MM.1S (cell line): ENCODE measurements at regions not wholly inside any gene's neighbourhood (a gene's known extent, or its start where the extent isn't known, plus 50 kb on each side); places are given as distances from the start of the nearest gene placed in this dataset.

Source experiments
- EZH2 ChIP-seq: fragments of 300-600 bp; sonication (generic); optimal IDR thresholded peaks from 2 replicates; pipeline ENCODE3; 2017; ENCODE audit warnings: low read depth, mild to moderate bottlenecking, antibody characterized with exemption, low read length, mixed read lengths
- EZH2phosphoT487 ChIP-seq: fragments of 300-600 bp; sonication (generic); IDR thresholded peaks from 2 replicates; pipeline ENCODE4 v1.6.1; 2018; ENCODE audit warnings: antibody characterized with exemption, low read length
- TF ChIP-seq, protein P1 (sequence below): fragments of 300-600 bp; sonication (generic); IDR thresholded peaks from 2 replicates; pipeline ENCODE4 v1.5.1; 2016; ENCODE audit warnings: antibody characterized with exemption, low read length, mixed read lengths

DNA sequence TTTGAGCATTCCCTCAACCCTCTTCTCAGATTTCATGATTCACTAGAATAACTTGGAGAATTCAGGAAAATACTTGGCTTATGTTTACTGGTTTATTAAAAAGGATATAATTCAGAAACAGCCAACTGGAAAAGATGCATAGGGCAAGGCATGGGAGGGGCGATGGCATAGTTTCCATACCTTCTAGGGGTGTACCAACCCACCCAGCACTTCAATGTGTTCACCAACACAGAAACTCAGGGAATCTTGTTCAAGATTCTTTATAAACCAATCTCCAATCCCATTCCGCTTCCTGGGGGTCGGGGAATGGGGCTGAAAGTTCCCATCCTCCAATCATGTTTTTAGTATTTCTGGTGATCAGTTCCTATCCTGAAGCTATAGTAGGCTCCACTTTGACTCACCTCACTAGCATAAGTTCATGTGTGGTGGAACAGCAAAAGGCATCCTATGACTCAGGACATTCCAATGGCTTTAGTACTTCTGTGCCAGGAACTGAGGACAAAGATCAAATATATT is 164.4 kb downstream of the SIM1 start:
- TF ChIP-seq, protein P1, sequence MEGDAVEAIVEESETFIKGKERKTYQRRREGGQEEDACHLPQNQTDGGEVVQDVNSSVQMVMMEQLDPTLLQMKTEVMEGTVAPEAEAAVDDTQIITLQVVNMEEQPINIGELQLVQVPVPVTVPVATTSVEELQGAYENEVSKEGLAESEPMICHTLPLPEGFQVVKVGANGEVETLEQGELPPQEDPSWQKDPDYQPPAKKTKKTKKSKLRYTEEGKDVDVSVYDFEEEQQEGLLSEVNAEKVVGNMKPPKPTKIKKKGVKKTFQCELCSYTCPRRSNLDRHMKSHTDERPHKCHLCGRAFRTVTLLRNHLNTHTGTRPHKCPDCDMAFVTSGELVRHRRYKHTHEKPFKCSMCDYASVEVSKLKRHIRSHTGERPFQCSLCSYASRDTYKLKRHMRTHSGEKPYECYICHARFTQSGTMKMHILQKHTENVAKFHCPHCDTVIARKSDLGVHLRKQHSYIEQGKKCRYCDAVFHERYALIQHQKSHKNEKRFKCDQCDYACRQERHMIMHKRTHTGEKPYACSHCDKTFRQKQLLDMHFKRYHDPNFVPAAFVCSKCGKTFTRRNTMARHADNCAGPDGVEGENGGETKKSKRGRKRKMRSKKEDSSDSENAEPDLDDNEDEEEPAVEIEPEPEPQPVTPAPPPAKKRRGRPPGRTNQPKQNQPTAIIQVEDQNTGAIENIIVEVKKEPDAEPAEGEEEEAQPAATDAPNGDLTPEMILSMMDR: no peak
- TF ChIP-seq EZH2phosphoT487 (no peak), EZH2 (no peak)
